LNCAP (cell line): ENCODE measurements at regions not wholly inside any gene's neighbourhood (a gene's known extent, or its start where the extent isn't known, plus 50 kb on each side); places are given as distances from the start of the nearest gene placed in this dataset.

ENCODE experiments used
- CTCF ChIP-seq: fragments of 450-650 bp; IDR thresholded peaks from 2 replicates; pipeline ENCODE4 v1.5.1; 2017; ENCODE audit warnings: mild to moderate bottlenecking

GRCh38 chrX:7789200-7789599 is 53.8 kb upstream of the VCX start:
- no peak for TF ChIP-seq CTCF

DNA sequence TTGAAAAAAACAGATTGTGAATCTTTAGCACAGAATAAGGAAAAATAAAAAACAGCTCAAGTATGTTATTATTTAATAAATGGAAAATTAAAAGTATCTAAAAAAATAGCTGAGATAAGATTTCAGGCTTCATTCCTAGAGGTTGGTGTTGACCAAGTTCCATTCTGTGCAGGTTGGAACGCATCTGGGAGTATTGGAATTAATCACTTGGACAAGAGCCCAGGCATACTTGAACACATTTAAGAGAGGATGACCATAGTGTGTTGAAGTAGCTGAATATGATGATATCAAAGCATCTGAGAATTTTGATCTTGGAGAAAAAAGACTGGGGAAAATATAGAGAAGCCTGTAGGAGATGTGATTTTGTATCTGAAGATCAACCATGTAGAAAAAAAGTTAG is 54.6 kb upstream of the VCX start:
- TF ChIP-seq CTCF = no peak

DNA sequence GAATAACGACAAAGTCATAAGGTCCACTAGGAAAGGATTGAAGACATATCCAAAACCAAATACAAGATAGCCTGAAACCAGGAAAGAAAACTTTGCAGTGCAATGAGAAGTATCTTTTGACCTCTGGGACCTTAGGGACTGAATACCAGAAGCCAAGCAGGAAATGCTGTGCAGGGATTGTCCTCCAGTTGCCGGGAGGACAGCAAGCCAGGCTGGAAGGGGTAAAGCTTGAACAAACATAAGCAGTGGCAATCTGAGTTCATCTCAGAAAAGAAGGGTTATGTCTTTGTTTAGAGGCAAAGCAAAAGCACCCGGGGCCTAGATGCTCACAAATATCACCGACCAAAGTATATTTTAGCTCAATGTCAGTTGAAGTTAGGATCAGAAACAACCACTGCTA is 55.3 kb upstream of the VCX start:
- no peak for TF ChIP-seq CTCF

DNA sequence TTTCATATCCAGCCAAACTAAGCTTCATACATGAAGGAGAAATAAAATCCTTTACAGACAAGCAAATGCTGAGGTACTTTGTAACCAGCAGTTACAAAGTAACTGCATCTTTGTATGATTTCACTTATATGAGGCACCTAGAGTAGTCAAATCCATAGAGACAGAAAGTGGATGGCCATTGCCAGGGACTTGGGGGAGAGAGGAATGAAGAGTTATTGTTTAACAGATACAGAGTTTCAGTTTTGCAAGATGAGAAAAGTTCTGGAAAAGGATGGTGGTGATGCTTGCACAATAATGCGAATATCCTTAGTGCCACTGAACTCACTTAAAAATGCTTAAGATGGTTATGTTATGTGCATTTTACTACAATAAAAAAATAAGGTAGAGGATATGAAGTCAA is 58.4 kb upstream of the VCX start:
- no peak for TF ChIP-seq CTCF

GRCh38 chrX:7779644-7780043 is 63.3 kb upstream of the VCX start:
- TF ChIP-seq CTCF = no peak

DNA sequence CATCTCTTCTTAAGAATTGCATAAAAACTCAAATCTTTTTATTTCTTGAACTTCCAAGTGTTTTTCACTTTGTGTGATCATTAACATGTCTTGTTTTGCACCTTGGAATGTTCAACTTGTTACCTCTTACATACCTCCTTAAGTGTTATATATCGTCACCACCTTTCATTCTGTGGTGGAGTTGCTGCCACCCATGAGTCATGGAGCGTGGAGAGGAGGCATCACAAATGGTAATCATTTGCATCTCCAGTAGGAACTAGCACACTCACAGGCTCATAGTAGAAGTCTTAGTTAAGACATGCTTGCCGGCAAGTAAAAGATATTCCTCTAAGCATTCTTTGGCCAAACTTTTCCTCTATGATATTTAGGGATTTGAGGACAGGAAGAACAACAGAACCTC is 67.0 kb upstream of the VCX start:
- no peak for TF ChIP-seq CTCF

DNA sequence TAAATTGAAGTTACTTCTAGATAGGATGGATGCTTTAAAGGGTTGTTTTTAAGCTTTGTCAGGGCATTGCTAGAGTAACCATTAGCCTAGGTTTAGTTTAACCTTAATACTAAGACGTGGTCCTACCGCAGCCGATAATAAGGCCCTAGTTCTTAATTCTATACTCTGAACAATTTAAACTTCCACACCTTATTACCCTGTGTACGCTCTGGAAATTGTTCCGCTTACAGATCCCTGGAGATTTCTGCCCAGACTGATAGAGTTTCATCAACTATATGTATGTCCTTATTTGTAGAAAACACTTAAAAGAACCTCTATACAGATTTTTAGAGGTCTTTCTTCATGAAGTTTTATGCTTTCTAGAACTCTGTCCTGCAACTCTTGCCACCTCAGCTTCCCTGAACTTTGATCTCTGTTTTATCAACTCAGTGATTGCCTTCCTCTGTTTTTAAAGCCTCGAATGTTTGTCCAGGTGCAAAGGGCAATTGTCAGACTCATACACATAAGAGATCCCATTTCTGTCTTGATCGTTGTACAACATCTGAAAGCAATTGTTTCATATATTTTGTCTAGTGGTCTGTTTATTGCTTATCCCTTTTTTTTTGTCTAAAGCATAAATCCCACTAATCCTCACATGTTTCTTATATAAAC is 71.1 kb upstream of the VCX start:
- no peak for TF ChIP-seq CTCF

- TF ChIP-seq CTCF = no peak
These were observed 83.1 kb upstream of the VCX start for GRCh38 chrX:7759830-7760229.
